ENCODE measurements at regions not wholly inside any gene's neighbourhood (a gene's known extent, or its start where the extent isn't known, plus 50 kb on each side); places are given as distances from the start of the nearest gene placed in this dataset.

DNA sequence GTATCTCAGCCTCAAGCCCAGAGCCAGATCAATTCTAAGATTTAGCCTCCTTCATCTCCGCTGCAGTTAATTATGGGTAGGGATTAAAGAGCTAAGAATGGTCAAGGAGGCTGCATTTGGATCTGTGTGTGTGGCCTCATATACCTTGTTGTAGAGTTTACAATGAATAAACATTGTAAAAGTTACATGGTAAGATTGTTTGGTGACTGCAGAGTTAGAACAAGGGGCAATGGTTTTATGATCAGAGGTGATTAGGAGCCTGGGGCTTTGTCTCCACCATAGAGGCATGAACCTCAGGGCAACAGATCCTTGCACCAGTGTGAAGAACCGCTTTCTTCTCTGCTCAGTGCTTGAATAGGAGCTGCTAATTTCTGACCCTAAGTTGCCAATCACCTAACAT is 77.0 kb upstream of the MARK1 start (continued):
- TF ChIP-seq, protein P1, sequence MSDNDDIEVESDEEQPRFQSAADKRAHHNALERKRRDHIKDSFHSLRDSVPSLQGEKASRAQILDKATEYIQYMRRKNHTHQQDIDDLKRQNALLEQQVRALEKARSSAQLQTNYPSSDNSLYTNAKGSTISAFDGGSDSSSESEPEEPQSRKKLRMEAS (IDR thresholded peaks at IDR 0.05) = no peak
- no peak for TF ChIP-seq SRF (IDR thresholded peaks at IDR 0.05; ENCODE audit: low read depth, low read length)
- no peak for TF ChIP-seq KDM1A (IDR thresholded peaks at IDR 0.05; ENCODE audit: borderline replicate concordance, low read length)
- no peak for TF ChIP-seq HDAC2 (IDR thresholded peaks at IDR 0.05; ENCODE audit: borderline replicate concordance in 1 of 2, low read depth in 2 of 2, low read length in 2 of 2)

All from H1 (cell line).